ENCODE measurements at regions not wholly inside any gene's neighbourhood (a gene's known extent, or its start where the extent isn't known, plus 50 kb on each side); places are given as distances from the start of the nearest gene placed in this dataset.

- TF ChIP-seq POLR2AphosphoS5 (IDR thresholded peaks at IDR 0.05; ENCODE audit: insufficient read depth, low read depth, low read length) (no peak), CTCF (IDR thresholded peaks at IDR 0.05; ENCODE audit: extremely low read depth in 1 of 2, insufficient read depth in 1 of 2, low read depth in 1 of 2, low read length in 2 of 2) (no peak), EZH2 (IDR thresholded peaks at IDR 0.05; ENCODE audit: borderline replicate concordance, low read depth, low read length, severe bottlenecking) (no peak), POLR2A (IDR thresholded peaks at IDR 0.05; ENCODE audit: low read depth, low read length) (no peak)
Observed at GRCh38 chr6:22784601-22785410, 215.4 kb downstream of the HDGFL1 start.
